GM23248 (cell line): ENCODE measurements at regions not wholly inside any gene's neighbourhood (a gene's known extent, or its start where the extent isn't known, plus 50 kb on each side); places are given as distances from the start of the nearest gene placed in this dataset.

Experiments used
- EZH2 ChIP-seq: fragments of 200-600 bp; sonication (generic); IDR thresholded peaks from 2 replicates; pipeline ENCODE4 v1.6.1; 2018; ENCODE audit warnings: antibody characterized with exemption, mild to moderate bottlenecking; ENCODE audit not compliant: insufficient read depth, poor library complexity, severe bottlenecking
- EZH2phosphoT487 ChIP-seq: fragments of 200-600 bp; sonication (generic); IDR thresholded peaks from 2 replicates; pipeline ENCODE4 v1.6.1; 2018; ENCODE audit warnings: antibody characterized with exemption, moderate library complexity, mild to moderate bottlenecking, low read depth; ENCODE audit not compliant: insufficient read depth

DNA sequence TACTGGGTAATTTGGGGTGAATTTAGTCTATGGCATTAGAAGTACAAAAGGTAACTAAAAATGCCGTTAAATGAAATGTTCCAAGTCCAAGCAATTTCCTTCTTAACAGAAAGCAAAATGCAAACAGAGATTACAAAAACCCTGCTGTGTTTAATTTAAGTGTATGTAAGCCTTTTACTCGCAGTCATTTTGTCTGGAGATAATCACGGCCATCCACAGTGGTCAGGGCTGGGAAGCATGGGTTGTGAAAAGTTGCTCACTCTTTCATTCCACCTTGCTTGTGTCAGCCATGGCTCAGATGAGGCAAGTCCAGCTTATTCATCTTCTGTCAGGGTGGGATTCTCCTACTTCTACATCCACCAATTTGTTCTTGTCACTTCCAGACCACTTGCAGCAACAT is 983.6 kb upstream of the ZEB2 start:
- no peak for TF ChIP-seq EZH2
- no peak for TF ChIP-seq EZH2phosphoT487
